ENCODE measurements at regions not wholly inside any gene's neighbourhood (a gene's known extent, or its start where the extent isn't known, plus 50 kb on each side); places are given as distances from the start of the nearest gene placed in this dataset.

DNA sequence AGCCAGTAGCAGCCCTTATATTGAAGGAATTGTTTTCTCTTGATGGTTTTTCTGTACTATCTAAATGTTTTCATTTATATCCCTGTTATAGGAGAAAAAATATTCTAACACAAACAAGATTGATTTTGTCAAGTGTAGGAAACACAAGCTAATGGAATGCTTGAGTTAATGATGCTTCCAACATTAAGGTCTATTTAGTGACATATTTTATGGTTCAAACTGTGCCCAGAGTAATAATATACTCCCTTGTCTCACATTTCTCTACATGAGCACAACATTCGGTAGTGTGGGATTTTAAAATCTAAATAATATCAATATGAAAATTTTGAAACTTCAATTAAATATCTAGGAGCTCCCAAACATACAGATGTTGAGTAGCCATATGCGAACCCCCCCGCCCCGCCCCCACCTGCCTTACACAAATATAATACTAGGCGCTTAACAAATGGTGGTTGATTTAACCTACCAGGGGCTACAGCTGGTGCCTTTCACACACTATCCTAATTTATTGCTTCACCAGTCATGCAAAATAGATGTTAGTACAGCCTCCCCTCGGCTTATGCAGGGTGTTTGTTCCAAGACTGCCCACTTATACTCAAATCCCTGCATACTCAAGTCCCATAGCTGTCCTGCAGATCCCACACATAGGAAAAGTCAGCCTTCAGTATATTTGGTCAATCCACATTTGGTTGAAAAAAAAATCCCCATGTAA, 124.1 kb upstream of the ACO1 start:
- TF ChIP-seq, protein P1, sequence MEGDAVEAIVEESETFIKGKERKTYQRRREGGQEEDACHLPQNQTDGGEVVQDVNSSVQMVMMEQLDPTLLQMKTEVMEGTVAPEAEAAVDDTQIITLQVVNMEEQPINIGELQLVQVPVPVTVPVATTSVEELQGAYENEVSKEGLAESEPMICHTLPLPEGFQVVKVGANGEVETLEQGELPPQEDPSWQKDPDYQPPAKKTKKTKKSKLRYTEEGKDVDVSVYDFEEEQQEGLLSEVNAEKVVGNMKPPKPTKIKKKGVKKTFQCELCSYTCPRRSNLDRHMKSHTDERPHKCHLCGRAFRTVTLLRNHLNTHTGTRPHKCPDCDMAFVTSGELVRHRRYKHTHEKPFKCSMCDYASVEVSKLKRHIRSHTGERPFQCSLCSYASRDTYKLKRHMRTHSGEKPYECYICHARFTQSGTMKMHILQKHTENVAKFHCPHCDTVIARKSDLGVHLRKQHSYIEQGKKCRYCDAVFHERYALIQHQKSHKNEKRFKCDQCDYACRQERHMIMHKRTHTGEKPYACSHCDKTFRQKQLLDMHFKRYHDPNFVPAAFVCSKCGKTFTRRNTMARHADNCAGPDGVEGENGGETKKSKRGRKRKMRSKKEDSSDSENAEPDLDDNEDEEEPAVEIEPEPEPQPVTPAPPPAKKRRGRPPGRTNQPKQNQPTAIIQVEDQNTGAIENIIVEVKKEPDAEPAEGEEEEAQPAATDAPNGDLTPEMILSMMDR (IDR thresholded peaks at IDR 0.05; ENCODE audit: borderline replicate concordance, insufficient read depth, low read depth, low read length), result no peak
- no peak overlapping the region for H3K4me3 ChIP-seq (ENCODE audit: low read depth, low read length)

DNA sequence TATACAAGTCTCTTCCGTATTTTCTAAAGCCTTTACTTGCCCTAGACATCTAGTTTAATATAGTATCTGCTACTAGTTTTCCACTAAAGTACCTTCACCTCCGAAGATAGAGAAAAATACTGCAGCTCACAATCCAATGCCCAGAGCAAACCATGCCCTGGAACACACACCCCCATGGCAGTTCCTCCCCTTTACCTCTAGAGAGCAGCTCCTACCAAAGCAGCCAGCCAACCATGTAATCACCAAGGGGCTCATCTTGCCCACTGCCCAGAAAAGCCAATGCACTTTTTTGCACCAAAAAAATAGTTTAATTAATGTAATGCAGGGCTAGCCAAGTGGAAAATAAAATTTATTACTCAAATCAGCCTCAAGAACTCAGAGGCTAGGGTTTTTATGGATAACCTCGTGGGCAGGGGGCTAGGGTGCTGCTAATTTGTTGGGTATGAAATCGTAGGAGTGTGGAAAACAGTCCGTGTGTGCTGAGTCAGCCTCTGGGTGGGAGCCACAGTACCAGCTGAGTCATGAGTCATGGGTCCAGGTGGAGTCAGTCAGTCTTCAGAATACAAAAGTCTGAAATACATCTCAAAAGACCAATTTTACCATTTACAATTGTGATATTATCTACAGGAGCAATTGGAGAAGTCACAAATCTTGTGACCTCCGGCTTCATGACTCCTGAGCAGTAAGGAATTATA, 120.1 kb upstream of the ACO1 start:
- TF ChIP-seq, protein P1 (IDR thresholded peaks at IDR 0.05; ENCODE audit: borderline replicate concordance, insufficient read depth, low read depth, low read length), result no peak
- H3K4me3 ChIP-seq (ENCODE audit: low read depth, low read length), result no peak overlapping the region

DNA sequence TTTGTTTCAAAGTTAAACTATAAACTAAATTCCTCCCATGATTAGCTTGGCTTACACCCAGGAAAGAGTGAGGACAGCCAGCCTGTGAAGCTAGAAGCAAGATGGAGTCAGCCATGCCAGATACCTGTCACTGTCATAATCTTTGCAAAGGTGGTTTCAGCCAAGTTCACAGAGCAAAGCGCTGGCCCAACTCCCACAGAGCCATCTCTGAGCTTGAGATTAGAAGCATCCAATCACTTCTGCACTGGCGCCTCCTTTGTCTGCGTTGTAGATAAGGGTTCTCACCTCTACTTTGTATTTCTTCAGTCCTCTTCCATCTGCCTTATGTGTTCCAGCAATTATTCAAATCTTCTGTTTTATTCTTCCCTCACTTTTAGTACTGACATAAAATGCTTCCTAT, 119.4 kb upstream of the ACO1 start:
- TF ChIP-seq, protein P1 (IDR thresholded peaks at IDR 0.05; ENCODE audit: borderline replicate concordance, insufficient read depth, low read depth, low read length), result no peak
- no peak overlapping the region for H3K4me3 ChIP-seq (ENCODE audit: low read depth, low read length)

DNA sequence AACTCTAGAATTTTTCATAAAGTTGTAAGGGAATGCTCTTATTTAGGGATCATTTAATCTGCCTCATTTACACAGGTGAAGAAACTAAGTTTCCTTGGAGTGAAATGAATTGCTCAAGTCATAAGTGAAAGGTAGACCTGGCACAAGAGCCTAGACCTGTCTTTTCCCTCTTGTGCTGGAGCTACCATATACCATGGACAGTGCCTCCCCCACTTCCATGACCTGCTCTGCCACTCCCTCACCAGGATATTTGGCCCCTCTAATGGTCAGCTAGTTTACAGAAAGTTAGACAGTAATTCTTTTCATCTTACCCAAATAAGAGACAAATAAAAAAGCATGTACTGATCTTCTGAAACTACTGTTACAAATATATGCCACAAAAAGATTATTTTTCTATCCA, 105.5 kb upstream of the ACO1 start:
- no peak overlapping the region for H3K4me3 ChIP-seq (ENCODE audit: low read depth, low read length)
- TF ChIP-seq, protein P1 (IDR thresholded peaks at IDR 0.05; ENCODE audit: borderline replicate concordance, insufficient read depth, low read depth, low read length), result no peak

DNA sequence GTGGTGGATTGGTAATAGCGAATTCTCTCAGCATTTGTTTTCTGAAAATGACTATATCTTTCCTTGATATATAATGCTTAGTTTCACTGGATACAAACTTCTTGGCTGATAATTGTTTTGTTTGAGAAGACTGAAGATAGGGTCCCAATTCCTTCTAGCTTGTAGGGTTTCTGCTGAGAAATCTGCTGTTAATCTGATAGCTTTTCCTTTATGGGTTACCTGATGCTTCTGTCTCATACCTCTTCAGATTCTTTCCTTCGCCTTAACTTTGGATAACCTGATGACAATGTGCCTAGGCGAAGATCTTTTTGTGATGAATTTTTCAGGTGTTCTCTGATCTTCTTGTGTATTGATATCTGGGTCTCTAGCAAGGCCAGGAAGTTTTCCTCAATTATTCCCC, 94.7 kb upstream of the ACO1 start:
- H3K4me3 ChIP-seq (ENCODE audit: low read depth, low read length), result no peak overlapping the region
- TF ChIP-seq, protein P1 (IDR thresholded peaks at IDR 0.05; ENCODE audit: borderline replicate concordance, insufficient read depth, low read depth, low read length), result no peak

DNA sequence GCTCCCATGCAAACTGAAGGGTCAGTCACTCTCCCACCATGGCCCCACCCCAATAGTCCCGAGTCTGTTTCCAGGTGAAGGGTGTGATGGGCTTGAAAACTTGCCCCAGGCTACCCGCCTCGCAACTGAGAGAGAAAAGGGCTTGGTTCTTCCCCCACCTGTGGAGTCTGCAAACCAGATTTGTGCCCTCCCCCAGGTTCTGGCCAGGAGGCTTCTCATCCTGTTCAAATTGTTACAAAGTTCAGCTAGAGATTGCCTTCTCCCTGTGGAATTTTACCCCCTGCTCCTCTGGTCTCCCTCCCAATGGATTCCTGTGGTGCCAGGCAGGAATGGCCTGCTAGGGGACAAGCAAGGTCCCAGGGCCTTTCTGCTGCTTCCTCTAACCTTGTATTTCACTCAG, 93.1 kb upstream of the ACO1 start:
- TF ChIP-seq, protein P1 (IDR thresholded peaks at IDR 0.05; ENCODE audit: borderline replicate concordance, insufficient read depth, low read depth, low read length), result no peak
- H3K4me3 ChIP-seq (ENCODE audit: low read depth, low read length), result no peak overlapping the region

DNA sequence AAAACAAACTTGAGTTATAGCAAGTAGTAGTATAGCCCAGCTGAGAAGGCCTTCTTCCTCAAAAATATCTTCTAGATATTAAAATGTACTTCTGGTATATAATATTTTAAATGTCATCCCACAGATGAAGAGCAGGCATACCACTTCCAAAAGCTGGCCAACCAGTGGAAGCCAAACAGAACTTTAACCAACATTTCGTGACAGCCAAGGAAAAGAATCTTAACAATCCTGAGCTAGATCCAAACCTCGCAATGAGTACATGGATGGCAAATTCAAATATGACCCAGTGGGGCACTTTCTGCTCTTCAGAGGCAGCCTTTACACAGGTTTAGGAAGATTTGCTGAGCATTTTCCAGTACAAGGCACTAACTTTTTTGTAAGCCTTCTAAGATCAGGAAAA, 91.8 kb upstream of the ACO1 start:
- TF ChIP-seq, protein P1 (IDR thresholded peaks at IDR 0.05; ENCODE audit: borderline replicate concordance, insufficient read depth, low read depth, low read length), result no peak
- no peak overlapping the region for H3K4me3 ChIP-seq (ENCODE audit: low read depth, low read length)

All from GM12875 (cell line).